HG02610 (cell line): ENCODE measurements at regions not wholly inside any gene's neighbourhood (a gene's known extent, or its start where the extent isn't known, plus 50 kb on each side); places are given as distances from the start of the nearest gene placed in this dataset.

Experiments used
- ATAC-seq: cut with Tn5 transposase; IDR thresholded peaks from one replicate; pipeline ENCODE4 v1.9.1; 2021; ENCODE audit warnings: mild to moderate bottlenecking, moderate library complexity; ENCODE audit not compliant: unreplicated experiment

DNA sequence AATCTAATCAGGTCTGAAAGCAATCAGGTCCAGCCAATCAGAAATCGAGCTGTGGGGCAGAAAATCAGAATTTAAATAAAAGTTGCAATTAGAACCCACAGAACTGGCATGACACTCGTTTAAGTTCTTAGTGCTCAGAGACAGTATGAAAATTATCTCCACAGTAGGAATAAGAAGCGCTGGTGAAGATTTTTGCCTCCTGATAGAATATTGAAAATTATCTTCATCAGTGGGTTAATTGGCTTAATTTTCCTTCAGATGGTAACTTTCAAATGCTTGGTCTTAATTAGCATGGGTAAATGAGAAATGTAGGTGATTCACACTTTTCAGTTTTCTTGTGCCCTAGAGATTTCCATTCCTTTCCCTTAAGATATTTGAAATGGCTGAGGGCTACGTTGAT lies 109.1 kb upstream of the MDFIC2 start:
- ATAC-seq: no peak

- no peak for ATAC-seq
These were observed 96.6 kb upstream of the MDFIC2 start for GRCh38 chr3:70409018-70409417.

DNA sequence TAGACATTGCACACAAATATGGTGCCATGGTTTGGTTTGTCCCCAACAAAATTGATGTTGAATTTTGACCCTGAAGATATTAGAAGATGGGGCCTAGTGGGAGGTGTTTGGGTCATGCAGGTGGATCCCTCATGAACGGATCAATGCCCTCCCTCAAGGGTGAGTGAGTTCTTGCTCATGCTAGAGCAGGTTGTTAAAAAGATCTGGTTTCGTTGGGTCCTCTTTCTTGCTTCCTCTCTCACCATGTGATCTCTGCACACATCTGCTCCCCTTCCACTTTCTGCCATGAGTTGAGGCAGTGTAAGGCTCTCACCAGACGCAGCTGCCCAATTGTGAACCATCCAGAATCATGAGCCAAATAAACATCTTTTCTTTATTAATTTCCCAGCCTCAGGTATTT lies 87.8 kb upstream of the MDFIC2 start:
- ATAC-seq: no peak

DNA sequence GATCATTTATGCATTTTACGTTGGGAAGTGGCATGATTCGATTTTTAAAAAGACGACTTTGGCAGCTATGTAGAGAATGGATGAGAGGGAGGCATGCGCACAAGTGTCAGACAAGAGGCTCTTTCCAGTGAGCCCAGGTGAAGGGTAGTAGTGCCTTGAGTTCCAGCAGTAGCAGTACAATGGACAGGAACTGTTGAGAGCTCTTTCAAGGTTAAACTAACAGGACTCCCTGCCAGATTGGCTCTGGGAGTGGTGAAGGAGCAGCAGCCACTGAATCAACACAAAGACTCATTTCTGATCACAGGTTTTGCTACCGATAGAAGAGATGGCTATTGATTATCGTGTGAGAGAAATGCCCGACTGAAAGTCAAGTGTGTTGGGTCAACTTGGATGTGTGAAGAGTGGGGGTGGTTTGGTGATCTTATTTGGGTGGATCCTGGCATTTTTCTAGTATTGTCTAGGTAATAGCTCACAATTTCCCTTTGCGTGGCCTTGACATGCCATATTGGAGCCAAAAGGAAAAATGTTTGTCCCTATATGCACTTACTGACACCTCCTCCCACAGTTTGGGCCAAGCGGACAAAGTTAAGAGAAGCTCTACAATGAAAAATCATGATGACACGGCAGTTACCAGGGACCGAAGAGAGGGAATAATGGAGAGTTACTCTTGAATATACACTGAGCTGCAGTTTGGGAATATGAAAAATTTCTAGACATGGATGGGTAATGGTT lies 81.6 kb upstream of the MDFIC2 start:
- ATAC-seq: no peak

GRCh38 chr3:70392227-70392626 lies 79.8 kb upstream of the MDFIC2 start:
- no peak for ATAC-seq

DNA sequence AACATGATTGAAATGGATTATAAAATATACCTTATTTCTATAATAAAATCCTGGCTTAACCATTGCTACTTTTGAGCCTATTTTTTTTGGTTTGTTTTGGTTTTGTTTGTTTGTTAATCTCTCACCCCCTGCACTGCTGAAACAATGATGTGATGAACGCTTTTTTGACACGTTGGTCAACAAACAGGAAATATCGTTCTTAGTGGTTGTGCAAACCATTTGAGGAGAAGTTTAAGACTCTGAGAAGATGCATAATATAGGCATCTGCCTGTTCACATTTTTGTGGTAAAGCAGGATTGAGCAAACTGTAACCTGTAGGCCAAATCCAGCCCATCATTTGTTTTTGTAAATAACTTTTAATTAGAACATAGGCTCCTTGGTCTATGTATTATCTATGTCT lies 75.5 kb upstream of the MDFIC2 start:
- ATAC-seq: no peak

DNA sequence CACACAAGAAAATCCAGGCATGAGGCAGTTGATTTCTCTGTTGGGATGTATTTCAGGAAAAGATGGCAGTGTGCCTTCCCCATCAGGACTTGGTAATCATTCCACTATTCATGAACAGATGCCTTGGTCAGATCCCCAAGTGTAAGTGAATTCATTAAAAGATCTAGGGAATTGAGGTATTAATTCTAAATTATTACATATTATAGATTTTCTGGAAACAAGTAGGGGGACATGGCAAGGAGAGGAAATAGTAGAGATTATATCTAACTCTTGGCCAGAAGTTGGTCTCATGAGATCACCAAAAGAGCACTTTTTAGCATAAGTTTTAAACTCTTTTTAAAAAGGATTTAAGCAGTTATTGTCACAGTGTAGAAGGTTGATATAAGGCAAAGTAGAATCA lies 74.4 kb upstream of the MDFIC2 start:
- ATAC-seq: no peak

GRCh38 chr3:70386043-70386442 lies 73.6 kb upstream of the MDFIC2 start:
- no peak for ATAC-seq

DNA sequence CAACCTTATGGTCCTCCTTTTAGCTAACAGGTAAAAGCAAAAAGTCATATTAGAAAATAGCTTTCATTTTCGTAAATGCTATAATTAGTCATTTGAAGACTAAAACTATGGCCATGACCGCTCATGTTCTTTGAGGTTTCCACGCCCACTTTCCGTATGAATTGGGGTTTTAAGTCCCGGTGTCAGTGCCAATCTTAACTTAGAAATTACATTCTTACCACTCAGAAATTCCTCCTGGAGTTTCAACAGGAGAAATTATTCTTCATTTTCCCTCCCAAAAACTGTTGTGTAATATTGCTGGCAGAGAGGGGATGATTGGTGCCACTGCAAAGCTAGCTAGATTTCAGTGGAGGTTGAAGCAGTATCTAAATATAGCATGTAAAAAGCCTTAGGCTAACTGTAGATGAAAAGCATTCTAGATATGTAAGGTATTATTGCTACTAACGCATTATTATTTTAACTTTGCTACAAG lies 71.0 kb upstream of the MDFIC2 start:
- ATAC-seq: peak; percentile 97

DNA sequence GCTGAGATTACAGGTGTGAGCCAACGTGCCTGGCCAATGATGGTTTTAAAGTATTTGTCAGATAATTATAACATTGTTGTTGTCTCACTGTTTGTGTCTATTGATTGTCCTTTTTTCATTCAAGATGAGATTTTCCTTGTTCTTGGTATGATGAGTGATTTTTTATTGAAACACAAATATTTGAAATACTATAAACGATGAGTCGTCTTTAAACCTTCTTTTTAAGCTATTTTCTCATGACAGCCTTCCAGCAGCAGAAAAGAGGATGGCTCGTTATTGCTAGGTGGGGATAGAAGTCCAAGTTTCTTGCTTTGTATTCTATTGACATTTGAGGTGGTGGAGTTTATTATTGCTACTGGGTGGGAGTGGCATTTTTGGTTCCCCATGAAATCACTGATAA lies 61.7 kb upstream of the MDFIC2 start:
- ATAC-seq: no peak
